ENCODE measurements at regions not wholly inside any gene's neighbourhood (a gene's known extent, or its start where the extent isn't known, plus 50 kb on each side); places are given as distances from the start of the nearest gene placed in this dataset.
A peak's percentile ranks its signal among the peaks of the same experiment; 100 is the strongest.

- TF ChIP-seq, protein P1, sequence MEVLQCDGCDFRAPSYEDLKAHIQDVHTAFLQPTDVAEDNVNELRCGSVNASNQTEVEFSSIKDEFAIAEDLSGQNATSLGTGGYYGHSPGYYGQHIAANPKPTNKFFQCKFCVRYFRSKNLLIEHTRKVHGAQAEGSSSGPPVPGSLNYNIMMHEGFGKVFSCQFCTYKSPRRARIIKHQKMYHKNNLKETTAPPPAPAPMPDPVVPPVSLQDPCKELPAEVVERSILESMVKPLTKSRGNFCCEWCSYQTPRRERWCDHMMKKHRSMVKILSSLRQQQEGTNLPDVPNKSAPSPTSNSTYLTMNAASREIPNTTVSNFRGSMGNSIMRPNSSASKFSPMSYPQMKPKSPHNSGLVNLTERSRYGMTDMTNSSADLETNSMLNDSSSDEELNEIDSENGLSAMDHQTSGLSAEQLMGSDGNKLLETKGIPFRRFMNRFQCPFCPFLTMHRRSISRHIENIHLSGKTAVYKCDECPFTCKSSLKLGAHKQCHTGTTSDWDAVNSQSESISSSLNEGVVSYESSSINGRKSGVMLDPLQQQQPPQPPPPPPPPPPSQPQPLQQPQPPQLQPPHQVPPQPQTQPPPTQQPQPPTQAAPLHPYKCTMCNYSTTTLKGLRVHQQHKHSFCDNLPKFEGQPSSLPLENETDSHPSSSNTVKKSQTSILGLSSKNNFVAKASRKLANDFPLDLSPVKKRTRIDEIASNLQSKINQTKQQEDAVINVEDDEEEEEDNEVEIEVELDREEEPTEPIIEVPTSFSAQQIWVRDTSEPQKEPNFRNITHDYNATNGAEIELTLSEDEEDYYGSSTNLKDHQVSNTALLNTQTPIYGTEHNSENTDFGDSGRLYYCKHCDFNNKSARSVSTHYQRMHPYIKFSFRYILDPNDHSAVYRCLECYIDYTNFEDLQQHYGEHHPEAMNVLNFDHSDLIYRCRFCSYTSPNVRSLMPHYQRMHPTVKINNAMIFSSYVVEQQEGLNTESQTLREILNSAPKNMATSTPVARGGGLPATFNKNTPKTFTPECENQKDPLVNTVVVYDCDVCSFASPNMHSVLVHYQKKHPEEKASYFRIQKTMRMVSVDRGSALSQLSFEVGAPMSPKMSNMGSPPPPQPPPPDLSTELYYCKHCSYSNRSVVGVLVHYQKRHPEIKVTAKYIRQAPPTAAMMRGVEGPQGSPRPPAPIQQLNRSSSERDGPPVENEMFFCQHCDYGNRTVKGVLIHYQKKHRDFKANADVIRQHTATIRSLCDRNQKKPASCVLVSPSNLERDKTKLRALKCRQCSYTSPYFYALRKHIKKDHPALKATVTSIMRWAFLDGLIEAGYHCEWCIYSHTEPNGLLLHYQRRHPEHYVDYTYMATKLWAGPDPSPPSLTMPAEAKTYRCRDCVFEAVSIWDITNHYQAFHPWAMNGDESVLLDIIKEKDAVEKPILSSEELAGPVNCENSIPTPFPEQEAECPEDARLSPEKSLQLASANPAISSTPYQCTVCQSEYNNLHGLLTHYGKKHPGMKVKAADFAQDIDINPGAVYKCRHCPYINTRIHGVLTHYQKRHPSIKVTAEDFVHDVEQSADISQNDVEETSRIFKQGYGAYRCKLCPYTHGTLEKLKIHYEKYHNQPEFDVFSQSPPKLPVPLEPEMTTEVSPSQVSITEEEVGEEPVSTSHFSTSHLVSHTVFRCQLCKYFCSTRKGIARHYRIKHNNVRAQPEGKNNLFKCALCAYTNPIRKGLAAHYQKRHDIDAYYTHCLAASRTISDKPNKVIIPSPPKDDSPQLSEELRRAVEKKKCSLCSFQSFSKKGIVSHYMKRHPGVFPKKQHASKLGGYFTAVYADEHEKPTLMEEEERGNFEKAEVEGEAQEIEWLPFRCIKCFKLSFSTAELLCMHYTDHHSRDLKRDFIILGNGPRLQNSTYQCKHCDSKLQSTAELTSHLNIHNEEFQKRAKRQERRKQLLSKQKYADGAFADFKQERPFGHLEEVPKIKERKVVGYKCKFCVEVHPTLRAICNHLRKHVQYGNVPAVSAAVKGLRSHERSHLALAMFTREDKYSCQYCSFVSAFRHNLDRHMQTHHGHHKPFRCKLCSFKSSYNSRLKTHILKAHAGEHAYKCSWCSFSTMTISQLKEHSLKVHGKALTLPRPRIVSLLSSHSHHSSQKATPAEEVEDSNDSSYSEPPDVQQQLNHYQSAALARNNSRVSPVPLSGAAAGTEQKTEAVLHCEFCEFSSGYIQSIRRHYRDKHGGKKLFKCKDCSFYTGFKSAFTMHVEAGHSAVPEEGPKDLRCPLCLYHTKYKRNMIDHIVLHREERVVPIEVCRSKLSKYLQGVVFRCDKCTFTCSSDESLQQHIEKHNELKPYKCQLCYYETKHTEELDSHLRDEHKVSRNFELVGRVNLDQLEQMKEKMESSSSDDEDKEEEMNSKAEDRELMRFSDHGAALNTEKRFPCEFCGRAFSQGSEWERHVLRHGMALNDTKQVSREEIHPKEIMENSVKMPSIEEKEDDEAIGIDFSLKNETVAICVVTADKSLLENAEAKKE (CRISPR knock-in tag; IDR thresholded peaks at IDR 0.05) = no peak
- TF ChIP-seq ZNF114 (CRISPR knock-in tag; IDR thresholded peaks at IDR 0.05) (no peak), ETS1 (IDR thresholded peaks at IDR 0.05) (no peak), JUNB (IDR thresholded peaks at IDR 0.05; ENCODE audit: unreplicated experiment) (no peak), ZNF331 (CRISPR knock-in tag; IDR thresholded peaks at IDR 0.05; ENCODE audit: low read depth) (no peak), STAT1 (IDR thresholded peaks at IDR 0.05; ENCODE audit: unreplicated experiment) (no peak)
Observed at GRCh38 chr1:229002037-229002436, 266.8 kb downstream of the RHOU start (continued).

- H3K27me3 ChIP-seq (ENCODE audit: insufficient read depth) = no peaks in the 10 kb centered on the region
- peaks cover 2% of the 10 kb centered on the region for H3K27me3 Mint-ChIP-seq (ENCODE audit: insufficient read depth, low read depth, poor library complexity)
- H3K4me1 Mint-ChIP-seq = peaks cover 4% of the 10 kb centered on the region
- 0 out of 2 replicates have a peak, but pooled peaks cover 3% of the 10 kb centered on the region for H3K9me2 ChIP-seq (ENCODE audit: insufficient read depth)
- no peaks in the 10 kb centered on the region for H3K36me3 ChIP-seq (ENCODE audit: insufficient read depth)
- H3K9me3 Mint-ChIP-seq = no peaks in the 10 kb centered on the region
- H3K4me1 ChIP-seq (ENCODE audit: insufficient read depth) = no peaks in the 10 kb centered on the region; the same call in 1 of the 2 replicates
- DNase-seq (ENCODE audit: low spot score) (no peak), ATAC-seq (no peak)
- no peak overlapping the region for H3K27ac Mint-ChIP-seq
- no peaks in the 10 kb centered on the region for H4K20me1 ChIP-seq (replicated peaks; ENCODE audit: insufficient read depth)
- no peaks in the 10 kb centered on the region for H3K79me2 ChIP-seq (replicated peaks; ENCODE audit: insufficient read depth)
- no peak overlapping the region for H3K4me3 ChIP-seq
- H2AFZ ChIP-seq = peak overlapping the region; percentile 80; the same call in 1 of the 2 replicates
- H3F3A ChIP-seq (replicated peaks; ENCODE audit: low read depth) = no peaks in the 10 kb centered on the region
- no peak overlapping the region for H3K27ac ChIP-seq (ENCODE audit: low read depth)
- no peak overlapping the region for H3K4me3 Mint-ChIP-seq
- H3K4me2 ChIP-seq = no peak overlapping the region
- H3K36me3 Mint-ChIP-seq (ENCODE audit: low read depth) = no peaks in the 10 kb centered on the region
- TF ChIP-seq JUNB (IDR thresholded peaks at IDR 0.05; ENCODE audit: unreplicated experiment) (no peak), POLR2AphosphoS5 (IDR thresholded peaks at IDR 0.05; ENCODE audit: low read depth) (no peak), EZH2 (IDR thresholded peaks at IDR 0.05; ENCODE audit: low read depth, unreplicated experiment) (no peak), EZH2phosphoT487 (IDR thresholded peaks at IDR 0.05; ENCODE audit: unreplicated experiment) (no peak), NANOG (IDR thresholded peaks at IDR 0.05; ENCODE audit: borderline replicate concordance) (no peak)
Observed at GRCh38 chr1:229002451-229002960, 267.2 kb downstream of the RHOU start.

Data from GM23338 (cell line).